HG03159 (cell line): ENCODE measurements at regions not wholly inside any gene's neighbourhood (a gene's known extent, or its start where the extent isn't known, plus 50 kb on each side); places are given as distances from the start of the nearest gene placed in this dataset.

ENCODE experiments used
- ATAC-seq: cut with Tn5 transposase; IDR thresholded peaks from one replicate; pipeline ENCODE4 v1.9.1; 2021; ENCODE audit warnings: mild to moderate bottlenecking, moderate library complexity; ENCODE audit not compliant: unreplicated experiment

DNA sequence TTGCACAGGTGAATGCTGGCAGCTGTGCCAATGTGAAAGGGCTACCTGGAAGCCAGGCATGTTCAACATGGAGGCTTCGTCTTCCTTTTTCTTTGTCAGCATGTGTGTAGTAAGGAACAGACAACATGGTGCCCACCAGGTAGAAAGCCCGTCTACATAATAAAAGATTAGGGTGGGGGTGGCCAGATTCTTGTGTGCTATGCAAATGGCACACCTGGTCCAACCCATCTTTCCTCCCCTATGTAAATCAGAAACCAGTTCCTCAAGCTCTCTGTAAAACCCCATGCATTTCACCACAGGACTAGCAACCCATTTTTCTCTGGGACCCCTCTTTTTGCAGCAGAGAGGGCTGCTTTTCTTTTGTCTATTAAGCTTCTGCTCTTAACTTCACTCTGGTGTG lies 72.3 kb upstream of the ZP4 start:
- no peak for ATAC-seq

DNA sequence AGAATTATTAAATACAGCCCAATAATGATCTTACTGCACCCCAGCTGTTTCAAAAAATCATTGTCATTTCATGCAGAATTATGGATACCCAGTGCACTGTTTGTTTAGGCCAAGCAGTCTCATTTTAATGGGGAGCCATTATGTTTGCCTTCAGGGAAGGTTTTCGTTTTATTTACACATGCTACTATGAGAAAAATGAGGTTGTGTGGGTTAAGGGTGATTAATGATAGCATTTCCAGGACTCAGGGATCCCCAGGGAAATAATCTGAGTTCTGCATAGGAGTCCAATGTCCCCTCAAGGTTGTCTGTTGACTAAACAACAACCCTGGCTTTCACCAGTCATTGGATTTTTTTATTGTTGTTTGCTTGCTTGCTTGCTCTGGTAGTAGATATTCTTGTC lies 71.0 kb upstream of the ZP4 start:
- ATAC-seq = no peak

DNA sequence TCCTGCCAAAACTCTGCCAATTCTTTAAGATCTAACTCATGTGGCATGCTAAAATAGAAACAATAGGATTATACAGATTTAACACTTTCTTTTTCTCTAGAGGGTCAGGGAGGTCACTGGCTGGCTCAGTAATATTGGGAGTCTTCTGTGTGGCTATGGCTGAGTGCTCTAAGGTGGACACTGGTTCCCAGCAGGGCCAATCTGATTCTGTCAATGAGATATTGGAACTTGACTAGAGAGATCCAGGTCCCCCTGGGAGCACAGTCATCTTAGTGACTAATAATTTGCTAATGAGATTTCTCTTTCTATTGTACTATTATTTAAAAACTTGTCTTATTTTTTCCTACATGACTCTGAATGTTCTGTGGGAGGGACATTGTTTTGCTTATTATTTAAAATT lies 69.1 kb upstream of the ZP4 start:
- ATAC-seq = no peak

DNA sequence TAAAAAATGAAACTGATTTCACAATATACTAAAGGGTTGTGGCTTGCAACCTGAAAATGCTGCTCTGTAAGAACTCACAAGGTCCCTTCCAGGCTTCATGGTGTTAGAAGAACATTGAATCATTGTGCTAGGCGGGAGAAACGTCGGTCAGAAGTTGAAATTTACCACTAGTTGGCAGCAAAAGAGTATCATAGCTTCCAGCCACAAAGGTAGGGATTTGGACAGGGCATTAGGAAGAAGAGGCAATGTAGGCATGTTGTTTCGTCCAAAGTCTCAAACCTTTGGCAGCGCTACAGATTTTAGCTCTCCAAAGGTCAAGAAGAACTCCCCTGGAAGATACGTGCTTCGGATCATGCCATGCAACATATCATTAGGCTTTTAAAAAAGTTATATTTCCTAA lies 62.5 kb upstream of the ZP4 start:
- no peak for ATAC-seq
